Keratinocyte (primary cell): ENCODE measurements at regions not wholly inside any gene's neighbourhood (a gene's known extent, or its start where the extent isn't known, plus 50 kb on each side); places are given as distances from the start of the nearest gene placed in this dataset.

Experiments
- DNase-seq: peaks from one replicate; pipeline ENCODE4 v3.0.0-alpha.2; 2011; ENCODE audit warnings: low read depth, missing footprints, low spot score
- FAIRE-seq: peaks from 2 replicates; lab custom pipeline; 2011; peaks lifted over from hg19 to GRCh38; lab: Jason Lieb, UNC
- H2AFZ ChIP-seq: 2 replicates; pipeline ENCODE4 v1.6.0; 2012; ENCODE audit warnings: low read length, control low read depth, inconsistent platforms; ENCODE audit not compliant: control insufficient read depth
- H3K27ac ChIP-seq: 2 replicates; pipeline ENCODE4 v1.5.1; 2011; ENCODE audit warnings: low read length; ENCODE audit not compliant: control insufficient read depth, insufficient read depth
- H3K27me3 ChIP-seq: 3 replicates; pipeline ENCODE4 v1.6.0; 2011; ENCODE audit warnings: low read length; ENCODE audit not compliant: control insufficient read depth, insufficient read depth; ENCODE audit errors: extremely low read depth
- H3K36me3 ChIP-seq, 2 experiments: 2 replicates in 1 of 2; 3 replicates in 1 of 2; pipeline ENCODE4 v1.5.1; 2011; ENCODE audit warnings: low read length in 2 of 2, mild to moderate bottlenecking in 1 of 2; ENCODE audit not compliant: control insufficient read depth in 2 of 2, insufficient read depth in 2 of 2; ENCODE audit errors: extremely low read depth in 1 of 2
- H3K4me1 ChIP-seq: 3 replicates; pipeline ENCODE4 v1.5.1; 2011; ENCODE audit warnings: low read length; ENCODE audit not compliant: control insufficient read depth, insufficient read depth; ENCODE audit errors: extremely low read depth
- H3K4me2 ChIP-seq: 3 replicates; pipeline ENCODE4 v1.6.0; 2011; ENCODE audit warnings: low read depth, low read length; ENCODE audit not compliant: control insufficient read depth, insufficient read depth; ENCODE audit errors: extremely low read depth
- H3K4me3 ChIP-seq, 3 experiments: fragments of 200-600 bp in 1 of 3; sonication (generic) in 1 of 3; 2 replicates in 2 of 3; 3 replicates in 1 of 3; pipeline ENCODE4 v1.5.1; 2011 to 2016; ENCODE audit warnings: low read length in 3 of 3, mild to moderate bottlenecking in 3 of 3, control low read depth in 2 of 3, inconsistent platforms in 1 of 3, low read depth in 1 of 3, mixed read lengths in 1 of 3, mixed run types in 1 of 3, moderate library complexity in 1 of 3; ENCODE audit not compliant: control insufficient read depth in 2 of 3, insufficient read depth in 2 of 3; ENCODE audit errors: extremely low read depth in 1 of 3
- H3K79me2 ChIP-seq: 2 replicates; pipeline ENCODE4 v1.6.0; 2012; ENCODE audit warnings: low read length; ENCODE audit not compliant: control insufficient read depth, insufficient read depth
- H3K9ac ChIP-seq: 3 replicates; pipeline ENCODE4 v1.6.0; 2011; ENCODE audit warnings: low read length; ENCODE audit not compliant: control insufficient read depth, insufficient read depth; ENCODE audit errors: extremely low read depth
- H3K9me1 ChIP-seq: 3 replicates; pipeline ENCODE4 v1.6.0; 2011; ENCODE audit warnings: low read length; ENCODE audit not compliant: control insufficient read depth, insufficient read depth; ENCODE audit errors: extremely low read depth
- H3K9me3 ChIP-seq: 2 replicates; pipeline ENCODE4 v1.5.1; 2012; ENCODE audit warnings: low read depth, low read length; ENCODE audit not compliant: control insufficient read depth
- H4K20me1 ChIP-seq: 3 replicates; pipeline ENCODE4 v1.6.0; 2011; ENCODE audit warnings: low read length; ENCODE audit not compliant: control insufficient read depth, insufficient read depth; ENCODE audit errors: extremely low read depth
- CTCF ChIP-seq, 3 experiments: IDR thresholded peaks in 1 of 3; conservative IDR thresholded peaks in 1 of 3; optimal IDR thresholded peaks in 1 of 3; 2 replicates in 2 of 3; 3 replicates in 1 of 3; pipeline versions ENCODE3 to v1.5.1; 2011; ENCODE audit warnings: low read length in 3 of 3, mild to moderate bottlenecking in 3 of 3, moderate library complexity in 2 of 3, control low read depth in 1 of 3, inconsistent platforms in 1 of 3; ENCODE audit not compliant: insufficient read depth in 2 of 3; ENCODE audit errors: extremely low read depth in 1 of 3
- EZH2 ChIP-seq: IDR thresholded peaks from one replicate; pipeline ENCODE4 v1.6.1; 2012; ENCODE audit warnings: inconsistent platforms, mild to moderate bottlenecking, low read length, moderate library complexity
- dilution Hi-C: fragments of 300-500 bp; cut with MboI; formaldehyde crosslinking; loops from one replicate; pipeline ENCODE4 v1.7.0; 2020; ENCODE audit warnings: low sequenced_read_pairs; ENCODE audit not compliant: extremely low pct_ligation_motif_present

- no peak overlapping the region for H2AFZ ChIP-seq
- H3K9me1 ChIP-seq = no peaks in the 10 kb centered on the region
- H3K9me3 ChIP-seq = no peaks in the 10 kb centered on the region
- H3K4me1 ChIP-seq = no peaks in the 10 kb centered on the region
- no peaks in the 10 kb centered on the region for H3K79me2 ChIP-seq
- no peak overlapping the region for H3K27ac ChIP-seq
- no peak for FAIRE-seq
- H4K20me1 ChIP-seq = no peaks in the 10 kb centered on the region
- H3K4me3 ChIP-seq = no peak overlapping the region
- no peaks in the 10 kb centered on the region for H3K36me3 ChIP-seq
- H3K9ac ChIP-seq = no peak overlapping the region
- DNase-seq = no peak
- no peak overlapping the region for H3K4me2 ChIP-seq
- TF ChIP-seq EZH2 (no peak), CTCF (optimal IDR thresholded peaks at IDR 0.05 in 1 of 3, IDR thresholded peaks at IDR 0.05 in 1 of 3, conservative IDR thresholded peaks at IDR 0.05 in 1 of 3; ENCODE audit: extremely low read depth in 1 of 3, insufficient read depth in 2 of 3, low read length in 3 of 3) (no peak)
- no peaks in the 10 kb centered on the region for H3K27me3 ChIP-seq
- dilution Hi-C loops = no loop called here
These were observed 473.4 kb downstream of the PCDH7 start for GRCh38 chr4:31193521-31193920.

GRCh38 chr4:31194823-31195222 is 474.7 kb downstream of the PCDH7 start:
- H3K4me1 ChIP-seq = no peaks in the 10 kb centered on the region
- H3K9me3 ChIP-seq = peaks cover 2% of the 10 kb centered on the region
- dilution Hi-C loops = no loop called here
- H3K79me2 ChIP-seq = no peaks in the 10 kb centered on the region
- no peaks in the 10 kb centered on the region for H3K27me3 ChIP-seq
- H3K27ac ChIP-seq = no peak overlapping the region
- H4K20me1 ChIP-seq = no peaks in the 10 kb centered on the region
- DNase-seq (no peak), FAIRE-seq (no peak)
- no peak overlapping the region for H3K4me2 ChIP-seq
- no peaks in the 10 kb centered on the region for H3K36me3 ChIP-seq
- H2AFZ ChIP-seq = no peak overlapping the region
- H3K9me1 ChIP-seq = no peaks in the 10 kb centered on the region
- TF ChIP-seq CTCF (optimal IDR thresholded peaks at IDR 0.05 in 1 of 3, IDR thresholded peaks at IDR 0.05 in 1 of 3, conservative IDR thresholded peaks at IDR 0.05 in 1 of 3; ENCODE audit: extremely low read depth in 1 of 3, insufficient read depth in 2 of 3, low read length in 3 of 3) (no peak), EZH2 (no peak)
- H3K9ac ChIP-seq = no peak overlapping the region
- no peak overlapping the region for H3K4me3 ChIP-seq
